ENCODE measurements at regions not wholly inside any gene's neighbourhood (a gene's known extent, or its start where the extent isn't known, plus 50 kb on each side); places are given as distances from the start of the nearest gene placed in this dataset.
"Not testable (repeated sequence)": the region's sequence is repeated elsewhere in the genome, so short reads cannot be mapped to it uniquely, and the experiment has no call there.

DNA sequence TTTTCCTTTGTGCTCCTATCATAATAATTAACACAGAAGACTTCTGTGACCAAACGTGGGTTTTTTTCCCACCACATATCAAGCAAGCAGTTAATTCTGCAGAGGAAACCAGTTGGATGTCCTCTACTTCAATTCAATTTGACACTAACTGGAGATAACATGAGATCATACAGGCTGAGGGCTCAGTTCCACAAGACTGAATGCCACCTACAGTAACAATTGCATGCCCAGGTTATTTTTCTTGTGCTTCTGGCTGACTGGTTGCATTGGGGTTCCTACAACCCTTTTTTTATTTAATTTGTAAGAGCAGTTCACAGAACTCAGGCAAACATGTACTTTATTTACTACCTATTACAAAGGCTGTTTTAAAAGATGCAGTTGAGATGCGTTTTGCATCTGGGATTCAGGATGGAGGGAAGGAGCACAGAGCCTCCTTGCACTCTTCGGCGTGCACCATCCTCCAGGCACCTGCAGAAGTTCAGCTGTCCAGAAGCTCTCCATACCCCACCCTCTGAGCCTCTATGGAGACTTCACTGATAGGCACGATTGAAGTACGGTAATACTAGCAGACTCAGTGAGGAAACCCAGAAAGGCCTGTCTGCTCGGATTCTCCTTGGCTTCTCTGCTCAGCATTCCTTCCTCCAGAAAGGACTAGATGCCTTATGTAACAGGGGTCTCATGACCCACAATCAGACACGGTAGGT is 425.2 kb upstream of the CDH9 start:
- no peak overlapping the region for H3K4me3 ChIP-seq
- H3K27ac ChIP-seq, result no peak overlapping the region
- no peaks in the 10 kb centered on the region for H3K4me1 ChIP-seq (replicated peaks)
- H3K36me3 ChIP-seq, result no peaks in the 10 kb centered on the region
- 93% methylated on average over 8 of the region's 8 CpGs for WGBS
- no peaks in the 10 kb centered on the region for H3K27me3 ChIP-seq (replicated peaks; ENCODE audit: insufficient read depth)
- TF ChIP-seq POLR2A (IDR thresholded peaks at IDR 0.05) (no peak), POLR2AphosphoS5 (IDR thresholded peaks at IDR 0.05) (no peak)
- TF ChIP-seq, protein P1, sequence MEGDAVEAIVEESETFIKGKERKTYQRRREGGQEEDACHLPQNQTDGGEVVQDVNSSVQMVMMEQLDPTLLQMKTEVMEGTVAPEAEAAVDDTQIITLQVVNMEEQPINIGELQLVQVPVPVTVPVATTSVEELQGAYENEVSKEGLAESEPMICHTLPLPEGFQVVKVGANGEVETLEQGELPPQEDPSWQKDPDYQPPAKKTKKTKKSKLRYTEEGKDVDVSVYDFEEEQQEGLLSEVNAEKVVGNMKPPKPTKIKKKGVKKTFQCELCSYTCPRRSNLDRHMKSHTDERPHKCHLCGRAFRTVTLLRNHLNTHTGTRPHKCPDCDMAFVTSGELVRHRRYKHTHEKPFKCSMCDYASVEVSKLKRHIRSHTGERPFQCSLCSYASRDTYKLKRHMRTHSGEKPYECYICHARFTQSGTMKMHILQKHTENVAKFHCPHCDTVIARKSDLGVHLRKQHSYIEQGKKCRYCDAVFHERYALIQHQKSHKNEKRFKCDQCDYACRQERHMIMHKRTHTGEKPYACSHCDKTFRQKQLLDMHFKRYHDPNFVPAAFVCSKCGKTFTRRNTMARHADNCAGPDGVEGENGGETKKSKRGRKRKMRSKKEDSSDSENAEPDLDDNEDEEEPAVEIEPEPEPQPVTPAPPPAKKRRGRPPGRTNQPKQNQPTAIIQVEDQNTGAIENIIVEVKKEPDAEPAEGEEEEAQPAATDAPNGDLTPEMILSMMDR (IDR thresholded peaks at IDR 0.05), result no peak
- DNase-seq (ENCODE audit: low spot score), result no peak
- intact Hi-C loops (cut with DNase I), result no loop called here
- no peaks in the 10 kb centered on the region for H3K9me3 ChIP-seq

DNA sequence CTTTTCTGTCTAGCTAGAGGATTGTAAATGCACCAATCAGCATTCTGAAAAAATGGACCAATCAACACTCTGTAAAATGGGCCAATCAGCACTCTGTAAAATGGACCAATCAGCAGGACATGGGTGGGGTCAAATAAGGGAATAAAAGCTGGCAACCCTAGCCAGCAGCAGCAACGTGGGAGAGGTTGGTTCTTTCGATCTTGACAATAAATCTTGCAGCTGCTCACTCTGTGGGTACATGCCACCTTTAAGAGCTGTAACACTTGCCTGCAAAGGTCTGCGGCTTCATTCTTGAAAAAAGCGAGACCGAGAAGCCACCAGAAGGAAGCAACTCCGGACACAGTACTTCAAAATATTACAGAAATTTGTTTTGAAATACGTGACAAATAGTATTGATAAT is 424.6 kb upstream of the CDH9 start:
- intact Hi-C loops (cut with DNase I), result no loop called here
- Histone ChIP-seq H3K4me1 (replicated peaks) (no peaks in the 10 kb centered on the region), H3K27me3 (replicated peaks; ENCODE audit: insufficient read depth) (no peaks in the 10 kb centered on the region), H3K9me3 (no peaks in the 10 kb centered on the region), H3K27ac (no peak overlapping the region), H3K4me3 (no peak overlapping the region), H3K36me3 (no peaks in the 10 kb centered on the region)
- TF ChIP-seq POLR2A (IDR thresholded peaks at IDR 0.05), result no peak
- TF ChIP-seq, protein P1 (IDR thresholded peaks at IDR 0.05), result no peak
- TF ChIP-seq POLR2AphosphoS5 (IDR thresholded peaks at IDR 0.05), result no peak
- WGBS, result 76% methylated on average over 7 of the region's 7 CpGs
- no peak for DNase-seq (ENCODE audit: low spot score)

- Histone ChIP-seq H3K36me3 (no peaks in the 10 kb centered on the region), H3K27ac (no peak overlapping the region), H3K9me3 (no peaks in the 10 kb centered on the region), H3K4me3 (no peak overlapping the region), H3K27me3 (replicated peaks; ENCODE audit: insufficient read depth) (no peaks in the 10 kb centered on the region), H3K4me1 (replicated peaks) (no peaks in the 10 kb centered on the region)
- WGBS, result 86% methylated on average over 1 of the region's 1 CpG
- no peak for DNase-seq (ENCODE audit: low spot score)
- TF ChIP-seq, protein P1 (IDR thresholded peaks at IDR 0.05), result no peak
- TF ChIP-seq POLR2A (IDR thresholded peaks at IDR 0.05) (no peak), POLR2AphosphoS5 (IDR thresholded peaks at IDR 0.05) (no peak)
- intact Hi-C loops (cut with DNase I), result no loop called here
Measured at GRCh38 chr5:27458287-27458686, 419.9 kb upstream of the CDH9 start.

GRCh38 chr5:27451377-27451776 is 413.0 kb upstream of the CDH9 start:
- WGBS, result 53% methylated on average over 1 of the region's 1 CpG
- Histone ChIP-seq H3K36me3 (no peaks in the 10 kb centered on the region), H3K4me3 (no peak overlapping the region), H3K27me3 (replicated peaks; ENCODE audit: insufficient read depth) (no peaks in the 10 kb centered on the region), H3K4me1 (replicated peaks) (no peaks in the 10 kb centered on the region), H3K9me3 (no peaks in the 10 kb centered on the region), H3K27ac (no peak overlapping the region)
- intact Hi-C loops (cut with DNase I), result no loop called here
- DNase-seq (ENCODE audit: low spot score), result no peak
- TF ChIP-seq POLR2AphosphoS5 (IDR thresholded peaks at IDR 0.05) (no peak), POLR2A (IDR thresholded peaks at IDR 0.05) (no peak)
- TF ChIP-seq, protein P1 (IDR thresholded peaks at IDR 0.05), result no peak

DNA sequence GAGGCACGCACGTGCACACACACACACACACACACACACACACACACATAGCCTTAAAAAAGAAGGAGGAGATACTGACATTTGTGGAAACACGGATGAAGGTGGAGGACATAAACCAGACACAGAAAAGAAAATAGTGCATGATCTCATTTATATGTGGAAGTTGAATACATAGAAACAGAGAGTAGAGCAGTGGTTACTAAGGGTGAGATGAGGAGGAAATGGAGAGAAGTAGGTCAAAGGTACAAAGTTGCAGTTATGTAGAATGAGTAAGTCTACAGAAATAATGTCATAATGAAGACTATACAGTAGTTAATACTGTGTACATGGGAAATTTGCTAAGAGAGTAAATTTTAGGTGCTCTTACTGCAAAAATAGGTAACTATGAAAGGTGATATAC is 412.2 kb upstream of the CDH9 start:
- Histone ChIP-seq H3K9me3 (no peaks in the 10 kb centered on the region), H3K27ac (no peak overlapping the region), H3K36me3 (no peaks in the 10 kb centered on the region), H3K4me1 (replicated peaks) (no peaks in the 10 kb centered on the region), H3K27me3 (replicated peaks; ENCODE audit: insufficient read depth) (no peaks in the 10 kb centered on the region), H3K4me3 (no peak overlapping the region)
- DNase-seq (ENCODE audit: low spot score), result no peak
- TF ChIP-seq POLR2A (IDR thresholded peaks at IDR 0.05), result no peak
- TF ChIP-seq, protein P1 (IDR thresholded peaks at IDR 0.05), result no peak
- no peak for TF ChIP-seq POLR2AphosphoS5 (IDR thresholded peaks at IDR 0.05)
- intact Hi-C loops (cut with DNase I), result no loop called here
- WGBS, result 83% methylated on average over 3 of the region's 3 CpGs

GRCh38 chr5:27439383-27439782 is 401.0 kb upstream of the CDH9 start:
- H3K4me1 ChIP-seq (replicated peaks); H3K27ac ChIP-seq; H3K36me3 ChIP-seq; DNase-seq (ENCODE audit: low spot score); H3K4me3 ChIP-seq; H3K27me3 ChIP-seq (replicated peaks; ENCODE audit: insufficient read depth); H3K9me3 ChIP-seq; intact Hi-C loops (cut with DNase I): not testable (repeated sequence)
- WGBS, result 100% methylated on average over 2 of the region's 20 CpGs

Measured in prostate gland (tissue), 2 donors.